HG02798 (cell line): ENCODE measurements at regions not wholly inside any gene's neighbourhood (a gene's known extent, or its start where the extent isn't known, plus 50 kb on each side); places are given as distances from the start of the nearest gene placed in this dataset.

ENCODE experiments used
- ATAC-seq: cut with Tn5 transposase; IDR thresholded peaks from one replicate; pipeline ENCODE4 v1.9.1; 2021; ENCODE audit warnings: mild to moderate bottlenecking; ENCODE audit not compliant: unreplicated experiment, poor library complexity

DNA sequence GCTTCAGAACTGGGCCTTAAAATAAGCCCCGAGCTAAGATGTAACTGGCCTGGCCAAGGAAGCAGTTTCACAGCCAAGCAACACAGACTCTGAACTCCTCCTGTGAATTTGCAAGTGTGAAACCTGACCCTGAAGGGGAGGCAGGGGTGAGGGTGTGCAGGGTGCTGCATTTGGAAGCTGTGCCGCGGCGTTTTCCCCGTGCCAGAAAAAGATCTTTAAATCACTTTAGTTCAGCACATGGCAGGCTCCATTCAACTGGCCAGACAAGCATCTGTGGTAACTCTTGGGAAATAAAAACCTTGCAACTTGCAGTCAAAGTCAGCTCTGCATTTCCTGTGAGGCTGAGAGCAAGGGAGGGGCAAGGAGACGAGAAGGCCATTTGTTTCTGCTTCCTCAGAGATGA lies 209.3 kb upstream of the SOX11 start:
- ATAC-seq: no peak

DNA sequence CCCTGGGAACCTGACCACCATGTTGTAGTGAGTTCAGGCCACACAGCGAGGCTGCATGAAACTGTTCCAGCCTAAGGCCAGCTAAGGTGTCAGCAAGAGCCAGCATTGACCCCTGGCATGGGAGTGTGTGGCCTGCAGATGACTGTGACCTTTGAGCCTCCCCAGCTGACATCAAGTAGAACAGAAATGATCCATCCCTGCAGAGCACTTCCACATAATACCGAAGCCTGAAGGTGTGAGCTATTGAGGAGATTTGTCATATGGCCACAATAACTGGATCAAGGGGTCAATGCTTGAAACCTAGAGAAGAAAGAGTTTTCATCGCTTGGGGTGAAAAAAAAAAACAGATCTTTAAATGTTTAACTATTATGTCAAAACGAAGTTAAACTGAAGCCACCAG lies 207.3 kb upstream of the SOX11 start:
- no peak for ATAC-seq

- no peak for ATAC-seq
These were observed 200.7 kb upstream of the SOX11 start for GRCh38 chr2:5491523-5491922.

DNA sequence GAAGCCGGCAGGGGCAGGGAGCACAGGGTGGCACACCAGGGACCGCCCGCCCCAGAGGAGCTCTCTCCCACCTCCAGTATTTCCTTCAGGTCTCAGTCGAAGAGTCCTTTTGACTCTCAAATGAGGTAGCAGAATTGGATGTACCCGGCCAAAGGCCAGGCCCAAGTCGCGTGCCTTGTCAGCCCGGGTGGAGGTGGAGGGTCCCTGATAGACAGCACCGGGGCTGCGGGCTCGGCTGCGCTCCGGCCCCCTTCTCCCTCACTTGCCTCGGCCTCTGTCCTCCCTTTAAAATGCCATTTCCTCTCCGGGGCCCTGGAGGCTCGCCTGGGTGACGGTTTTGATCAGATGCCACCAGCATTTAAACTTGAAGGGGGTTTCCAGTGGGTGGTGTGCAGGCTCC lies 198.9 kb upstream of the SOX11 start:
- no peak for ATAC-seq

- no peak for ATAC-seq
These were observed 198.0 kb upstream of the SOX11 start for GRCh38 chr2:5494212-5494611.

- ATAC-seq: no peak
These were observed 196.6 kb upstream of the SOX11 start for GRCh38 chr2:5495586-5495985.

DNA sequence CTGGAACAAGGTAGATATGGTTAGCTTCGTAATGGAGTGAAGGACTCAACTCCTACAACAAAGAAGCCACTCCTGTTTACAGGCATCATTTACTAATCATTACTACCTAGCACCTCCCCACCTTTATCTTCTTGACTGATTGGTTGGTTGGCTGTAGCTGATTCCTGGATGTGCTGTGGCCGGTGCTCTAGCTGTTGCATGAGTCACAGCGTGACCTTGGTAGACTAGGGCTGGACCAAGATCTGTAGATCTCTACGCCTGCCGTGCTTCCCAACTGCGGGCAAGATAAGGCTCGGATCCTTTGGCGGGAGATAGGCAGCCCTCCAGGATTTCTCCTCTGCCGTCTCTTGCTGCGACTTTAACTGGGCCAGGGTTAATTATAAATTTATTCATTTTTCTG lies 194.3 kb upstream of the SOX11 start:
- no peak for ATAC-seq

DNA sequence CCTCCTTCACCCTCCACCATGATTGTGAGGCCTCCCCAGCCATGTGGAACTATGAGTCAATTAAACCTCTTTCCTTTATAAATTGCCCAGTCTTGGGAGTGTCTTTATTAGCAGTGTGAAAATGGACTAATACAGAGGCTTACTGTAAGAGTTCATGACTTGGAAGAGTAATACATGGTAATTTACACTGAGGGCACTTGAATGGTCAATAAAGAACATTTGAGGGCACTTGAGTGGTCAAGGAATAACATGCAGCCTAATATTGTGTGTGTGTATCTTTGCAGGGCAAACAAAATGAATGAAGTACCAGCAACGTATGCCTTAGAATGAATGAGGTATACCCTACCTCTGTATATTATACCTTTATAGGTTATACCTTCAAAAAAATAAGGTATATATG lies 190.4 kb upstream of the SOX11 start:
- no peak for ATAC-seq

GRCh38 chr2:5502385-5502784 lies 189.8 kb upstream of the SOX11 start:
- ATAC-seq: no peak

DNA sequence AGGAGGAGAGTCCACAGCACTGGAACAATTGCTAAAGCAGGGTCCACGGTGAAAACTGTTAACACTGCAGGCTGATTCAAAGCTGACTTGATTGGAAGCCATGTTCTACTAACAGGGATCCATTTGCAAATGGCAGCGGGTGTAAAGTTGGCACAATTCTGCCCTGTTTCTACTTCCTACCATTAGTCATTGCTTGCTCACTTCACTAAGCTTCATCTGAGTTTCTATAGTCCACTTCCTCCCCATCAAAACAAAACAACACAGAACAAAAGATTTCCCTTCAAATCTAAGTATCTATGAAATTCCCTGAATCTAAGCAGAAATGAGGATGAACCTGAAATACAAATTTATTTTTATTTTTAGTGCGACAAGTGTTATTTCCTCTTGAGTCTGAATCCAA lies 187.4 kb upstream of the SOX11 start:
- ATAC-seq: no peak

- no peak for ATAC-seq
These were observed 184.8 kb upstream of the SOX11 start for GRCh38 chr2:5507367-5507766.

GRCh38 chr2:5509362-5509761 lies 182.8 kb upstream of the SOX11 start:
- no peak for ATAC-seq

DNA sequence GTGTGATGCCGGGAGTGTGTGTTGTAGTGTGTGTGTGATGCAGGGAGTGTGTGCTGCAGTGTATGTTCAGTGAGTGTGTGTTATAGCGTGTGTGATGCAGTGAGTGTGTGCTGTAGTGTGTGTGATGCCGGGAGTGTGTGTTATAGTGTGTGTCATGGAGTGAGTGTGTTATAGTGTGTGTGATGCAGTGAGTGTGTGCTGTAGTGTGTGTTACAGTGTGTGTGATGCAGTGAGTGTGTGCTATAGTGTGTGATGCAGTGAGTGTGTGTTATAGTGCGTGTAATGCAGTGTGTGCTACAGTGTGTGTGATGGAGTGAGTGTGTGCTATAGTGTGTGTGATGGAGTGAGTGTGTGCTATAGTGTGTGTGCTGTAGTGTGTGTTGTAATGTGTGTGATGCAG lies 182.1 kb upstream of the SOX11 start:
- ATAC-seq: no peak

- ATAC-seq: no peak
These were observed 176.5 kb upstream of the SOX11 start for GRCh38 chr2:5515693-5516092.

DNA sequence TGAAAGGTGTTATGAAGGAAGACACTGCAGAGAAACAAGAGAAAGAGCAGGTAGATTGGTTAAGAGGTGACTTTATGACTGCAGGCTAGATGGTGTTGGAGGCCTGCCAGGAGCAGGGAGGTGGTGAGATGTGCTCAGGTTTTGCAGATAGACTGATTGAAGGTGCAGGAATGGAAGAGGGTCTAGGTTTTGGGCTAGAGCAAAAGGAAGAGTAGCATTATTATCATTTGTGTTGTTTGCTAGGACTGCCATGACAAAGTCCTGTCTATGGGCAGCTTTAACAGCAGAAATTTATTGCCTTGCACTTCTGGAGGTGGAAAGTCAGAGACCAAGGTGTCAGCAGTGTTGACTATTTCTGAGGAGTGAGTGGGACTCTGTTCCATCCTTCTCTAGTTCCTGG lies 172.9 kb upstream of the SOX11 start:
- no peak for ATAC-seq

GRCh38 chr2:5520463-5520972 lies 171.7 kb upstream of the SOX11 start:
- no peak for ATAC-seq

GRCh38 chr2:5521461-5521860 lies 170.7 kb upstream of the SOX11 start:
- no peak for ATAC-seq

DNA sequence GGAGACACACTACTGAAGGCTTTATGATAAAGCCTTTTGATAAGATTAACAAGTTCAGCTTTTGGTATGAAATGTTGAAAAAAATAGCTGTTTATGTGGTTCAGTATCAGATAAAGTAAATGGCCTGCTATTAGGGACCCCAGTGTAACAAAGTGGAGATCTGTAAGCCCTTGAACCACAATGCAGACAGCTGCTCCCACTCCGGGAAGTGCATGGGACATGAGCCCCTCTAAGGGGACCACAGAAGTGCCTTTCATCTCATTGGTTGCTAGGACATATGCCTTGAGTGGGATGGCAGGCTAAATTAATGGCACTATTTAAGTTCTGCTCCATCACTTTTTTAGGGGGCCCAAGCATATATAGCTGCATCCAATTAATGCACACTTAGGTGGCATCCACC lies 167.6 kb upstream of the SOX11 start:
- ATAC-seq: no peak

DNA sequence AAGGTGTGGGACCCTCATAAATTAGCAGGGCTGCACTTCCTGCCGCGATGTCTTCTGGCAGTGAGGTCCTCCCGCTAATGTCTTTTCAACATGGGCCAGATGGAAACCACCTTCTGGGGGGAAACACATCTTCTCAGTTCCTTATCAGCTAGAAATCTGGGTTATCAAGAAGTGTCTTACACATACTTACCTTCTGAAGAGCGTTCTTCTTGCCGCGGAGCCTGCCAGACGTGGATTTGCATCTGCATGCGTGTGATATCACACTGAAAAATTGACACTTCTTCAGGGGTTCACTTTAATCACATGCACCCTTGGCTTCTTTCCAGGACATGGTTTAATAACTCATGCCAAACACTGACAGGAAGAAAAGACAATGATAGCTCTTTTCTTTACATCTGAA lies 163.5 kb upstream of the SOX11 start:
- no peak for ATAC-seq

GRCh38 chr2:5530011-5530696 lies 162.0 kb upstream of the SOX11 start:
- no peak for ATAC-seq

DNA sequence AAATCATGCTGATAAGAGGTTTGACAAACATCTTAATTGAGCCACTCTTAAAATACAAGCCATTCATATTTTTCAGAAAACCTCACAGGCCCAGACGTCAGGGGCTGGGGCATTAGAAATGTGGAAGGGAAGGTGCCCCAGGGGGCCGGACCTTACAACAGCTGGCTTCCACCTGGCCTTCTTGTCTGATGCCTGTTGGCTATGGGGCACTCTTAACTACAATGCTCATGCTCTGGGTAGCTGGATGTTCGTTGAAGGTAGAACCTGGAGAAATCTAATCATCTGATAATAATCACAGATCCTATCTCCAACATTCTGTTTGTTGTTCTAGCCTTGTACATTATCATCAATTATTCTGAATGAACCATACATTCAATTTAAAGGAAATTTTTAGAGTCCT lies 156.9 kb upstream of the SOX11 start:
- no peak for ATAC-seq

- no peak for ATAC-seq
These were observed 154.9 kb upstream of the SOX11 start for GRCh38 chr2:5537180-5537688.
